ENCODE measurements at regions not wholly inside any gene's neighbourhood (a gene's known extent, or its start where the extent isn't known, plus 50 kb on each side); places are given as distances from the start of the nearest gene placed in this dataset.
A peak's percentile ranks its signal among the peaks of the same experiment; 100 is the strongest.
"Not testable (repeated sequence)": the region's sequence is repeated elsewhere in the genome, so short reads cannot be mapped to it uniquely, and the experiment has no call there.

DNA sequence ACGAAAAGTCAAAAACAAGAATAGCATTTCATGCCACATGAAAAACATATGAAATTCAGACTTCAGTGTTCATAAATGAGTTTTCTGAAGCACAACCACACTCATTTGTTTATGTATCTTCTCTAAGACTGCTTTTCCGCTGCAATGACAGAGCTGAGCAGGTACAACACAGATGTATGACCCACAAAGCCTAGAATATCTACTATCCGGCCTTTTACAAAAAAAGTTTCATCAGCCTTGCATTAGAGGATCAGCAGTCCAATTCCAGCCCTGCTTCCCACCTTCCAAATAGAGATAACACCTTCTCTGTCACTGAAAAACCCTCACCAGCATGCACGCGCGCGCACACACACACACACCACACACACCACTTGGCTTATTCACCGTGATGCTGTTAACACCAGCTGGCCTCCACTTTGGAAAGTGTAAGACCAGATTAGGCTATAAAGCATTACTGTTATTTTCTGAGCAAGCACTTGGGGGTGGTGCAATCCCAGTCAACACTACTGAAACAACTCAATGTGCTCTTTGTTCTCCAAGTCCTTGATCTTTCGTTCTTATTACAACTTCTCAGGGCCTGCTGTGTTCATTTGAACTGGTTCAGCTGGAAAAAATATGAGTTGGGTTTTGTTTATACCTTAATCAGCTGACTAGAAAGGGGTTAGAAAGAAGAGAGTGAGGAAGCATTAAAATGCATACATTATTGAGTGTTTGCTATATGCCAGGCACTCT, 90.0 kb downstream of the GLUL start:
- Mint-ChIP-seq H3K36me3 (ENCODE audit: low read depth) (no peaks in the 10 kb centered on the region), H3K4me1 (ENCODE audit: low read depth) (peaks cover 23% of the 10 kb centered on the region), H3K4me3 (no peak overlapping the region), H3K27ac (peak overlapping the region; percentile 72), H3K9me3 (no peaks in the 10 kb centered on the region), H3K27me3 (no peaks in the 10 kb centered on the region)
- no peak for DNase-seq

DNA sequence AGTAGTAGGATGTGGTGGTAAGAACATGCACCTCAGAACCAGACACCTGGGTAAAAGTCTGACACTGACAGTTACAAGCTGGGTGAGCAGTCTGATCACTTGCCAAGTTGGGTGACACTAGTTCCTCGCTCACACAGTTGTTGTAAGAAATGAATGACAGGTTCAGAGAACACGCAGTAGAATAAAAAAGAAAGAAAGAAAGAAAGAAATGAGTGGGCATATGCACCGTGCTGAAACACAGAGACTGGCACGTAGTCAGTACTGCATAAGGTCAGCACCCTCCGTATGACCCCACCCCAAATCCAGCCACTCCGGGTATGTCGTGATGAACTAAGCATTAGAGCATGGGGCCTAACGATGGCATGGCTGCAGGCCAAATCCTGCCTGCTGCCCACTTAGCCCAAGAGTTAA, 90.6 kb downstream of the GLUL start:
- no peak for DNase-seq

GRCh38 chr1:182299728-182300616, 91.6 kb downstream of the GLUL start:
- H3K27ac Mint-ChIP-seq = no peak overlapping the region
- H3K27me3 Mint-ChIP-seq = no peaks in the 10 kb centered on the region
- no peak for DNase-seq
- H3K4me3 Mint-ChIP-seq = no peak overlapping the region
- no peaks in the 10 kb centered on the region for H3K36me3 Mint-ChIP-seq (ENCODE audit: low read depth)
- H3K9me3 Mint-ChIP-seq = no peaks in the 10 kb centered on the region
- H3K4me1 Mint-ChIP-seq (ENCODE audit: low read depth) = peaks cover 23% of the 10 kb centered on the region

More for the DNA sequence above, 90.6 kb downstream of the GLUL start:
- Mint-ChIP-seq H3K27ac (peak overlapping the region; percentile 72), H3K4me3 (no peak overlapping the region), H3K4me1 (ENCODE audit: low read depth) (peaks cover 23% of the 10 kb centered on the region), H3K27me3 (no peaks in the 10 kb centered on the region), H3K36me3 (ENCODE audit: low read depth) (no peaks in the 10 kb centered on the region), H3K9me3 (no peaks in the 10 kb centered on the region)

DNA sequence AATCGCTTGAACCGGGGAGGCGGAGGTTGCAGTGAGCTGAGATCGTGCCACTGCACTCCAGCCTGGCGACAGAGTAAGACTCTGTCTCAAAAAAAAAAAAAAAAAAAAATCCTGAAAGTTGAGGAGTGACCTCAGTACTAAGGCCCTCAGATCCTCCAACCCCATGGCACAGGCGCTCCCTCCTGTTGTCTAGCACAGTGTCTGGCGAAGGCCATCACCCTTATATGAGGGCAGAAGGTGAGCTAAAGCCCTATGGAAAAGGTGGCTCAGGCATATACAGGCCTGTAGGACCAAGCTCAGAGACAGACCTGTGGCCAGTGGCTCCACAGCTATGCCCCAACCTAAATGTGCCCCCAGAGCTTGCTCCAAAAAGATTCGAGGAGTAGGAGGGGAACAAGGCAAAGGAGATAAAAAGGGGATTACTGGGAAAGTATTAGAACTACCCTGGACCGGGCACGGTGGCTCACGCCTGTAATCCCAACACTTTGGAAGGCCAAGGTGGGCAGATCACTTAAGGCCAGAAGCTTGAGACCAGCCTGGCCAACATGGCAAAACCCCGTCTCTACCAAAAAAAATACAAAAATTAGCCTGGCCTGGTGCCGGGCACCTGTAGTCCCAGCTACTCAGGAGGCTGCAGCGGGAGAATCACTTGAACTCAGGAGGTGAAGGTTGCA, 92.4 kb downstream of the GLUL start:
- not testable (repeated sequence) for H3K4me3 Mint-ChIP-seq; H3K27ac Mint-ChIP-seq; DNase-seq; H3K9me3 Mint-ChIP-seq; H3K27me3 Mint-ChIP-seq; H3K36me3 Mint-ChIP-seq (ENCODE audit: low read depth)
- H3K4me1 Mint-ChIP-seq (ENCODE audit: low read depth) = peaks cover 23% of the 10 kb centered on the region

DNA sequence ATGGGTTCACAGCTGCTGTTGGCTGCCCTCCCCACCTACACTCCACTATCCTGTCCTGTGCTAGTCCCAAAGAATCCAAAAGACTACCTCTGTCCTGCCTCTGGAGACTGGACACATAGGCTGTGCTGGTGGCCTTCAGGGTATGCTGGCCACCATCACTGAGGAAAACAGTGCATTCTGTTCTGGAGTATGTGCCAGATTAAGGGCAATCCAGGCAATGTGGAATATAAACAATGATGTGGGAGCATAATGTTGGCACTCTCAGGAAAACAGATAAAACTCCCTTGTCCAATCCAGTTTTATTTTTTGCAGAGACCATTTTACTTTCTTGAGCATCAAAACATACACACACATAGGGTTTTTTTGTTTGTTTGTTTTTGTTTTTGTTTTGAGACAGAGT, 94.3 kb downstream of the GLUL start:
- H3K27ac Mint-ChIP-seq = no peak overlapping the region
- peaks cover 22% of the 10 kb centered on the region for H3K4me1 Mint-ChIP-seq (ENCODE audit: low read depth)
- DNase-seq = no peak
- H3K4me3 Mint-ChIP-seq = no peak overlapping the region
- H3K27me3 Mint-ChIP-seq = no peaks in the 10 kb centered on the region
- no peaks in the 10 kb centered on the region for H3K36me3 Mint-ChIP-seq (ENCODE audit: low read depth)
- no peaks in the 10 kb centered on the region for H3K9me3 Mint-ChIP-seq

DNA sequence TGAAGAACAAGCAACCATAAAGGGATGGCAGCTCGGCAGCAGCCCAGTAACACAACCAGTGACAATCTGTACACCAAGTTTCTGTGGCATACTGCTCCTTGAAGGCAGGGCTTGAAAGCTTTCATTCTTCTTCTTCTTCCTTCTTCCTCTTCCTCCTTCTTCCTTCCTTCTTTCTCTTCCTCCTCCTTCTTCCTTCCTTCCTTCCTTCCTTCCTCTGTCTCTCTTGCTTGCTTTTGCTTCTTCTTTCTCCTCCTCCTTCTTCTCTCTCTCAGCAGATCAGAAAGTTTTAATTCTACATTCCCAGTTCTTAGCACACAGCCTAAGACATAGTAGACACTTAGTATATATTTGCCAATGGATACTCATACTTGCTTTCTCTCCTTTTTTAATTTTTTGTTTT, 95.9 kb downstream of the GLUL start:
- Mint-ChIP-seq H3K4me3 (no peak overlapping the region), H3K9me3 (no peaks in the 10 kb centered on the region), H3K27me3 (no peaks in the 10 kb centered on the region), H3K4me1 (ENCODE audit: low read depth) (peaks cover 10% of the 10 kb centered on the region), H3K27ac (no peak overlapping the region), H3K36me3 (ENCODE audit: low read depth) (no peaks in the 10 kb centered on the region)
- DNase-seq = no peak

GRCh38 chr1:182293119-182293589, 98.4 kb downstream of the GLUL start:
- H3K36me3 Mint-ChIP-seq (ENCODE audit: low read depth) = no peaks in the 10 kb centered on the region
- no peaks in the 10 kb centered on the region for H3K9me3 Mint-ChIP-seq
- no peaks in the 10 kb centered on the region for H3K27me3 Mint-ChIP-seq
- H3K4me3 Mint-ChIP-seq = no peak overlapping the region
- no peak for DNase-seq
- peaks cover 3% of the 10 kb centered on the region for H3K4me1 Mint-ChIP-seq (ENCODE audit: low read depth)
- no peak overlapping the region for H3K27ac Mint-ChIP-seq

DNA sequence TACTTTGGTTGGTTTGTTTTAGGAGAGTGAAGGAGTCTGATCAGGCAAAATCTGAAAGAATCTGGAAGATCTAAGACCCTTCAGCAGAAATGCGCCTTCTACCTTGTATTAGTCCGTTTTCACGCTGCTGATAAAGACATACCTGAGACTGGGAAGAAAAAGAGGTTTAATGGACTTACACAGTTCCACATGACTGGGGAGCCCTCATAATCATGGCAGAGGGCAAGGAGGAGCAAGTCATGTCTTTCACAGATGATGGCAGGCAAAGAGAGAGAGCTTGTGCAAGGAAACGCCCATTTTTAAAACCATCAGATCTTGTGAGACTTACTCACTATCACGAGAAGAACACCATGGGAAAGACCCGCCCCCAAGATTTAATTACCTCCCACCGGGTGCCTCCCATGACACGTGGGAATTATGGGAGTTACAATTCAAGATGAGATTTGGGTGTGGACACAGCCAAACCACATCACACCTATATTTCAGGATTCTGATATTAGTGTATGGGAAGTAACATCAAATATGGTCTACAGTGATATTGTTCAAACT, 99.3 kb downstream of the GLUL start:
- no peak for DNase-seq
- no peaks in the 10 kb centered on the region for H3K27me3 Mint-ChIP-seq
- no peak overlapping the region for H3K4me3 Mint-ChIP-seq
- H3K9me3 Mint-ChIP-seq = no peaks in the 10 kb centered on the region
- H3K27ac Mint-ChIP-seq = no peak overlapping the region
- peaks cover 3% of the 10 kb centered on the region for H3K4me1 Mint-ChIP-seq (ENCODE audit: low read depth)
- no peaks in the 10 kb centered on the region for H3K36me3 Mint-ChIP-seq (ENCODE audit: low read depth)

DNA sequence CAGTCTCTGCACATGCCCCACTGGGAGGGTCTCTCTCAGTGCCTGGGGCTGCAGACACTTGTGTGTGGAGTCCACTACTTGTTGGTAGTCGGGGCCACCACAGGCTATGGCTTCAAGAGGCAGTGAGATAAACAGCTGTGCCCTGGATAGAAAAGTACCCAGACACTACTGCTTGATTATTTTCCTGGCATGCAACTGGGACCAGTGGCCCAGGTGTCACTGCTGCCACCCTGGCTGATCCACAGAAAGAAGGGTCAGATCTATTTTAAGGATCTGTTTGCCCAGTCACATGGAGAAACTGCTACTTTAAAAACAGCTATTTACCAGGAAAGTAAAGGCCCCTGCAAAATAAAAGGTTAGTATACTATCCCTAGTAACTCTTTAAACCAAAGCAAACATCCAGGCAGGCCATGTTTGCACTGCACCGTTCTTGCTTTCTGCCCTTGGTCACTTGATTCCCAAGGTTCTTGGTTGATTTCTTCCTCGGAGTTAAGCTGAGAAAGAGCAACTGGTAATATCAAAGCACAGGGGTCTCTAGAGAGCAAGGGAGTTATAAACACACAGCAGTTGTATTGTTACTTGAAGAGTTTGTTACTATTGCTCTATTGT, 99.9 kb downstream of the GLUL start:
- Mint-ChIP-seq H3K27me3 (no peaks in the 10 kb centered on the region), H3K4me3 (no peak overlapping the region), H3K36me3 (ENCODE audit: low read depth) (no peaks in the 10 kb centered on the region), H3K9me3 (no peaks in the 10 kb centered on the region), H3K27ac (no peak overlapping the region), H3K4me1 (ENCODE audit: low read depth) (peaks cover 3% of the 10 kb centered on the region)
- no peak for DNase-seq

GRCh38 chr1:182288749-182289604, 102.6 kb downstream of the GLUL start:
- no peaks in the 10 kb centered on the region for H3K27me3 Mint-ChIP-seq
- DNase-seq = no peak
- no peak overlapping the region for H3K27ac Mint-ChIP-seq
- H3K4me1 Mint-ChIP-seq (ENCODE audit: low read depth) = peaks cover 7% of the 10 kb centered on the region
- no peak overlapping the region for H3K4me3 Mint-ChIP-seq
- H3K9me3 Mint-ChIP-seq = no peaks in the 10 kb centered on the region
- H3K36me3 Mint-ChIP-seq (ENCODE audit: low read depth) = no peaks in the 10 kb centered on the region

DNA sequence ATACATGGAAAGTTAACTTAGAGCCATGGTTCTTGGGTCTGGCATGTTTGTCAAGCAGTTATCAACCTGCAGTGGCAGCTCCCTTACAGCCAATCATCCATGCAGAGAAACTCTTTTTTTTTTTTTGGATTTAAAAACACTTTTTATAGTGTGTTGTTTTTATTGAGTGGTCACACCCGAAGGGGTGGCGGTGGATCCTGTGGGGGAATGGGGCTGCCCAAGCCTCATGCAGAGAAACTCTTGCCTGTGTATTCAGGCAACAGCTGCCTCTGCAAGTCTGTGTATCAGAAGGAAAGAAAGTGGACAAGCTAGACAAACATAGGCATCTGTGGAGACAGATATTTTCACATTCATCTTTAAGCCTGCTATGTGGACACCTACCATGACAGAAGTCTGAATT, 104.8 kb downstream of the GLUL start:
- H3K36me3 Mint-ChIP-seq (ENCODE audit: low read depth) = no peaks in the 10 kb centered on the region
- DNase-seq = no peak
- peaks cover 7% of the 10 kb centered on the region for H3K4me1 Mint-ChIP-seq (ENCODE audit: low read depth)
- H3K4me3 Mint-ChIP-seq = no peak overlapping the region
- H3K27me3 Mint-ChIP-seq = no peaks in the 10 kb centered on the region
- no peak overlapping the region for H3K27ac Mint-ChIP-seq
- H3K9me3 Mint-ChIP-seq = no peaks in the 10 kb centered on the region

- Mint-ChIP-seq H3K27ac (no peak overlapping the region), H3K36me3 (ENCODE audit: low read depth) (no peaks in the 10 kb centered on the region), H3K4me1 (ENCODE audit: low read depth) (peaks cover 4% of the 10 kb centered on the region), H3K4me3 (no peak overlapping the region), H3K9me3 (no peaks in the 10 kb centered on the region), H3K27me3 (no peaks in the 10 kb centered on the region)
- DNase-seq = no peak
Observed at GRCh38 chr1:182283746-182284544, 107.6 kb downstream of the GLUL start.

DNA sequence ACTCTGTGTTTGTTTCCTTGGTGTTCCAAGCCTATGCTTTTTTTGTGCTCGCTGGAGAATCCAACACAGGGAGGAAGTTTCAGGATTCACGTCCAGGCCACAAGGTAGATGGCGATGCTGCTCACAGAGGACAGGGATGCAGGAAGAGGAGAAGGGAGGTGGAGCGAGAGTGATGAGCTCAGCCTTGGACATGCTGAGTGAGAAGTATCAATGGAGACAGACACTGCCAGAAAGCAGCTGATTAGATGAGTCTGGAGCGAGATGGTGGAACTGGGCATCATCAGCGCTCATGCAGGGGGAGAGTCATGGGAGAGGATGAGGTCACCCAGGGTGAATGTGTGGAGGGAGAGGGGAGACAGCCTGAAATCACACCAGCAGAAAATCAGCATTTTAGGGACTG, 110.0 kb downstream of the GLUL start:
- Mint-ChIP-seq H3K27me3 (no peaks in the 10 kb centered on the region), H3K4me1 (ENCODE audit: low read depth) (peaks cover 4% of the 10 kb centered on the region), H3K4me3 (no peak overlapping the region), H3K27ac (no peak overlapping the region), H3K9me3 (no peaks in the 10 kb centered on the region), H3K36me3 (ENCODE audit: low read depth) (no peaks in the 10 kb centered on the region)
- DNase-seq = no peak
